EH (cell line): ENCODE measurements at regions not wholly inside any gene's neighbourhood (a gene's known extent, or its start where the extent isn't known, plus 50 kb on each side); places are given as distances from the start of the nearest gene placed in this dataset.

ENCODE experiments used
- DNase-seq: peaks from one replicate; pipeline ENCODE4 v3.0.0-alpha.2; 2015; ENCODE audit warnings: low read depth

GRCh38 chr12:81809829-81810595 lies 50.9 kb upstream of the PPFIA2 start:
- no peak for DNase-seq

- DNase-seq = no peak
Observed at GRCh38 chr12:81809113-81809777, 50.1 kb upstream of the PPFIA2 start.
